ENCODE measurements at regions not wholly inside any gene's neighbourhood (a gene's known extent, or its start where the extent isn't known, plus 50 kb on each side); places are given as distances from the start of the nearest gene placed in this dataset.
A peak's percentile ranks its signal among the peaks of the same experiment; 100 is the strongest.

- no peak for DNase-seq (ENCODE audit: low spot score in 2 of 2)
- H3K4me1 ChIP-seq: no peaks in the 10 kb centered on the region
- TF ChIP-seq, protein P1, sequence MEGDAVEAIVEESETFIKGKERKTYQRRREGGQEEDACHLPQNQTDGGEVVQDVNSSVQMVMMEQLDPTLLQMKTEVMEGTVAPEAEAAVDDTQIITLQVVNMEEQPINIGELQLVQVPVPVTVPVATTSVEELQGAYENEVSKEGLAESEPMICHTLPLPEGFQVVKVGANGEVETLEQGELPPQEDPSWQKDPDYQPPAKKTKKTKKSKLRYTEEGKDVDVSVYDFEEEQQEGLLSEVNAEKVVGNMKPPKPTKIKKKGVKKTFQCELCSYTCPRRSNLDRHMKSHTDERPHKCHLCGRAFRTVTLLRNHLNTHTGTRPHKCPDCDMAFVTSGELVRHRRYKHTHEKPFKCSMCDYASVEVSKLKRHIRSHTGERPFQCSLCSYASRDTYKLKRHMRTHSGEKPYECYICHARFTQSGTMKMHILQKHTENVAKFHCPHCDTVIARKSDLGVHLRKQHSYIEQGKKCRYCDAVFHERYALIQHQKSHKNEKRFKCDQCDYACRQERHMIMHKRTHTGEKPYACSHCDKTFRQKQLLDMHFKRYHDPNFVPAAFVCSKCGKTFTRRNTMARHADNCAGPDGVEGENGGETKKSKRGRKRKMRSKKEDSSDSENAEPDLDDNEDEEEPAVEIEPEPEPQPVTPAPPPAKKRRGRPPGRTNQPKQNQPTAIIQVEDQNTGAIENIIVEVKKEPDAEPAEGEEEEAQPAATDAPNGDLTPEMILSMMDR (IDR thresholded peaks at IDR 0.05): no peak
- no peak overlapping the region for H3K27ac ChIP-seq
- H3K36me3 ChIP-seq: no peaks in the 10 kb centered on the region
- intact Hi-C loops (cut with DNase I): no loop called here
- no peak overlapping the region for H3K4me3 ChIP-seq
- no peaks in the 10 kb centered on the region for H3K27me3 ChIP-seq
- H3K9me3 ChIP-seq: no peaks in the 10 kb centered on the region
These were observed 132.9 kb downstream of the MBL2 start for GRCh38 chr10:52639652-52640051.

DNA sequence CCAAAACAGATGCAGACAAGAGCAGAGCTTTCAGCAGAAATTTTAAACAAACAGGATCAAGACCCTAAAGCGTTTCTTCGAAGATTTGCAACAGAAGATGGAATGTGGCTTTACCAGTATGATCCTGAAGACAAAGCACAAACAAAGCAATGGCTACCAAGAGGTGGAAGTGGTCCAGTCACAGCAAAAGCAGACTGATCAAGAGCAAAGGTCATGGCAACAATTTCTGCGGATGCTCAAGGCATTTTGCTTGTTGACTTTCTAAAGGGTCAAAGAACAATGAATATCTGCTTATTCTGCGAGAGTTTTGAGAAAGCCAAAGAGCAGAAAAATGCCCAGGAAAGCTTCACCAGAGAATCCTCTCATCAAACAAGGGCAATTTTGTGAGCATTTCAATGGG is 130.4 kb downstream of the MBL2 start:
- no peak overlapping the region for H3K27ac ChIP-seq
- H3K9me3 ChIP-seq: no peaks in the 10 kb centered on the region
- no peaks in the 10 kb centered on the region for H3K27me3 ChIP-seq
- H3K36me3 ChIP-seq: no peaks in the 10 kb centered on the region
- TF ChIP-seq, protein P1 (IDR thresholded peaks at IDR 0.05): no peak
- no peaks in the 10 kb centered on the region for H3K4me1 ChIP-seq
- intact Hi-C loops (cut with DNase I): no loop called here
- no peak for DNase-seq (ENCODE audit: low spot score in 2 of 2)
- no peak overlapping the region for H3K4me3 ChIP-seq

- Histone ChIP-seq H3K36me3 (no peaks in the 10 kb centered on the region), H3K27ac (no peak overlapping the region), H3K27me3 (no peaks in the 10 kb centered on the region), H3K9me3 (no peaks in the 10 kb centered on the region), H3K4me1 (no peaks in the 10 kb centered on the region), H3K4me3 (no peak overlapping the region)
- TF ChIP-seq, protein P1 (IDR thresholded peaks at IDR 0.05): peak; percentile 21 to 57 (median 43)
- DNase-seq (ENCODE audit: low spot score in 2 of 2): no peak
- intact Hi-C loops (cut with DNase I): loop anchor here (5.0 kb wide), 1 partner anchor 83 kb away; no protein-coding TSS in a partner anchor
These were observed 128.0 kb downstream of the MBL2 start for GRCh38 chr10:52644373-52645186.

DNA sequence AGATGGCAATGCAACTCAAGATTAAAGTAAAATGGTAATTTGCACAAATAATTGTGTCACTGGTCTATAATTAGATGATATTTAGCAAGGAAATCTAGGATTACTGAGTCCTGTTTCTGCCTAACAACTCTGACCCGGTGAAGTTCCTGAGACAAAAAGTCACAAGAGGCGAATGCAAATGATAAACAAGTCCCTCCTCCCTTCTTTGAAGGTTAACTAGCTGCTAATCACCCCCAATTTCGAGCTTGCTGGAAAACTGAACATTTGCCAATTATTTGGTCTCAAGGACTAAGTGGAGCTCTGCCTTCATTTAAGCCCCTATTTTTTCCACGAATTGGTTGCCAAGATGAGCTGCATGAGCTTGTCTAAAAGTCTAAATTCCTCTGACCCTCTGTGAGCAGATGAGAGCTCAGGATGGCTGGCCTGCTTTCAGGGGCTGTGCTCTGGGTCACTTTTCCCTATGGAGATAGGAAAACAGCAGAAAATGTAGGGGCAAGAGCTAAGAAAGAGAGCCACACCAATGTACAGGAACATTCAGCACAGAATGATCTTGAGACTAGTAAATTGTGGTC is 127.3 kb downstream of the MBL2 start:
- Histone ChIP-seq H3K9me3 (no peaks in the 10 kb centered on the region), H3K4me3 (no peak overlapping the region), H3K27me3 (no peaks in the 10 kb centered on the region), H3K36me3 (no peaks in the 10 kb centered on the region), H3K4me1 (no peaks in the 10 kb centered on the region), H3K27ac (no peak overlapping the region)
- intact Hi-C loops (cut with DNase I): loop anchor here (5.0 kb wide), 1 partner anchor 82 kb away; no protein-coding TSS in a partner anchor
- TF ChIP-seq, protein P1 (IDR thresholded peaks at IDR 0.05): no peak
- no peak for DNase-seq (ENCODE audit: low spot score in 2 of 2)

DNA sequence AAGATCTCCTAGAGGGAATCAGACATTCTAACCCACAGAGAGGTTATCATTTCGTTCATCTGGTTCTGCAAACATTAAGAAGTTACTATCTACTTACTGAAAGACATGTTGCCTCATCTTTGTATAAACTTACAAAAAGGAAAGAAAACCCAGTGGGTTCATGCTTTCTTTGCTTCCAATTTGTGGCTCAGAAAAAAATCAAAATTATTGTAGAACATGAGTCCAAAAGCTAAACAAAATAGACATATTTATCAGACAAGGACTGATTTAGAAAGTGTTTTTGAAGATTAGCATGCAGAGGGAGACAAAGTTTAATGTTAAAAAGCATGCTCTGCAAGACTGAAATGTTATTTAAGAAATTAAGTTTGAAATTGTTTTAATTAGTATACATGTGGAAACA is 123.1 kb downstream of the MBL2 start:
- H3K9me3 ChIP-seq: no peaks in the 10 kb centered on the region
- no peak overlapping the region for H3K27ac ChIP-seq
- no peaks in the 10 kb centered on the region for H3K36me3 ChIP-seq
- H3K4me1 ChIP-seq: no peaks in the 10 kb centered on the region
- DNase-seq (ENCODE audit: low spot score in 2 of 2): no peak
- no peaks in the 10 kb centered on the region for H3K27me3 ChIP-seq
- TF ChIP-seq, protein P1 (IDR thresholded peaks at IDR 0.05): no peak
- no peak overlapping the region for H3K4me3 ChIP-seq
- intact Hi-C loops (cut with DNase I): loop anchor here (5.0 kb wide), 1 partner anchor 78 kb away; no protein-coding TSS in a partner anchor

Data from ascending aorta (tissue), 2 donors.